Nephron progenitor cell (in vitro differentiated cells): ENCODE measurements at regions not wholly inside any gene's neighbourhood (a gene's known extent, or its start where the extent isn't known, plus 50 kb on each side); places are given as distances from the start of the nearest gene placed in this dataset.

ENCODE experiments used
- DNase-seq: peaks from one replicate; pipeline ENCODE4 v3.0.0; 2021
- H3K27ac Mint-ChIP-seq: 2 replicates; pipeline ENCODE4 v1.8.0; 2021; ENCODE audit warnings: mild to moderate bottlenecking, moderate library complexity, mixed read lengths
- H3K27me3 Mint-ChIP-seq: 2 replicates; pipeline ENCODE4 v1.8.0; 2021; ENCODE audit warnings: mild to moderate bottlenecking, low read depth, mixed read lengths; ENCODE audit not compliant: poor library complexity
- H3K36me3 Mint-ChIP-seq: 2 replicates; pipeline ENCODE4 v1.8.0; 2021; ENCODE audit warnings: low read depth, mixed read lengths
- H3K4me1 Mint-ChIP-seq: 2 replicates; pipeline ENCODE4 v1.8.0; 2021; ENCODE audit warnings: mixed read lengths
- H3K4me3 Mint-ChIP-seq: 2 replicates; pipeline ENCODE4 v1.8.0; 2021; ENCODE audit warnings: mild to moderate bottlenecking, moderate library complexity, mixed read lengths
- H3K9me3 Mint-ChIP-seq: 2 replicates; pipeline ENCODE4 v1.8.0; 2021; ENCODE audit warnings: mild to moderate bottlenecking, moderate library complexity, mixed read lengths
- TF ChIP-seq, protein P1 (sequence below): fragments of 200-600 bp; sonication (generic); IDR thresholded peaks from 2 replicates; pipeline ENCODE4 v1.5.0; 2021; ENCODE audit warnings: antibody characterized with exemption

GRCh38 chr5:103409013-103409670 is 150.6 kb downstream of the MACIR start:
- Mint-ChIP-seq H3K9me3 (no peaks in the 10 kb centered on the region), H3K27me3 (peaks cover 5% of the 10 kb centered on the region), H3K4me1 (peaks cover 28% of the 10 kb centered on the region), H3K36me3 (no peaks in the 10 kb centered on the region), H3K27ac (no peak overlapping the region), H3K4me3 (no peak overlapping the region)
- no peak for DNase-seq
- TF ChIP-seq, protein P1, sequence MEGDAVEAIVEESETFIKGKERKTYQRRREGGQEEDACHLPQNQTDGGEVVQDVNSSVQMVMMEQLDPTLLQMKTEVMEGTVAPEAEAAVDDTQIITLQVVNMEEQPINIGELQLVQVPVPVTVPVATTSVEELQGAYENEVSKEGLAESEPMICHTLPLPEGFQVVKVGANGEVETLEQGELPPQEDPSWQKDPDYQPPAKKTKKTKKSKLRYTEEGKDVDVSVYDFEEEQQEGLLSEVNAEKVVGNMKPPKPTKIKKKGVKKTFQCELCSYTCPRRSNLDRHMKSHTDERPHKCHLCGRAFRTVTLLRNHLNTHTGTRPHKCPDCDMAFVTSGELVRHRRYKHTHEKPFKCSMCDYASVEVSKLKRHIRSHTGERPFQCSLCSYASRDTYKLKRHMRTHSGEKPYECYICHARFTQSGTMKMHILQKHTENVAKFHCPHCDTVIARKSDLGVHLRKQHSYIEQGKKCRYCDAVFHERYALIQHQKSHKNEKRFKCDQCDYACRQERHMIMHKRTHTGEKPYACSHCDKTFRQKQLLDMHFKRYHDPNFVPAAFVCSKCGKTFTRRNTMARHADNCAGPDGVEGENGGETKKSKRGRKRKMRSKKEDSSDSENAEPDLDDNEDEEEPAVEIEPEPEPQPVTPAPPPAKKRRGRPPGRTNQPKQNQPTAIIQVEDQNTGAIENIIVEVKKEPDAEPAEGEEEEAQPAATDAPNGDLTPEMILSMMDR = no peak

DNA sequence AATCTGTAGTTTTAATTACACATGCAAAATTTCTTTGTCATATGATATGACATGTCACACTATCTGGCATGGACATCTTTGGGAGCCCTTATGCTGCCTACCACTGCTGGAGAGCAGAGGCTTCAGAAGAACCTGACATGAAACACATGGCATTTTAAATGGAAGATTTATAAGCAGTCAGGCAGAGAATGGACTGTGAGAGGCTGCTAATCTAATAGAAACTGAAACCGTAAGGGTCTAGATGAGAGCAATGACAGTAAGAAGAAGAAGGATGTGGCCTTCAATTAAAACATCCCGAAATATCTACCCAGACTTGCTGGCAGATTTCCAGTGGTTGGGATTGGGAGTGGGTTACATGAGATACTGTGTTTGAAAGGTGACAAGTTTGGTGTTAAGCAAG is 149.8 kb downstream of the MACIR start:
- Mint-ChIP-seq H3K27ac (no peak overlapping the region), H3K4me3 (no peak overlapping the region), H3K9me3 (no peaks in the 10 kb centered on the region), H3K36me3 (no peaks in the 10 kb centered on the region), H3K4me1 (peaks cover 28% of the 10 kb centered on the region), H3K27me3 (peaks cover 3% of the 10 kb centered on the region)
- TF ChIP-seq, protein P1 = no peak
- DNase-seq = no peak

DNA sequence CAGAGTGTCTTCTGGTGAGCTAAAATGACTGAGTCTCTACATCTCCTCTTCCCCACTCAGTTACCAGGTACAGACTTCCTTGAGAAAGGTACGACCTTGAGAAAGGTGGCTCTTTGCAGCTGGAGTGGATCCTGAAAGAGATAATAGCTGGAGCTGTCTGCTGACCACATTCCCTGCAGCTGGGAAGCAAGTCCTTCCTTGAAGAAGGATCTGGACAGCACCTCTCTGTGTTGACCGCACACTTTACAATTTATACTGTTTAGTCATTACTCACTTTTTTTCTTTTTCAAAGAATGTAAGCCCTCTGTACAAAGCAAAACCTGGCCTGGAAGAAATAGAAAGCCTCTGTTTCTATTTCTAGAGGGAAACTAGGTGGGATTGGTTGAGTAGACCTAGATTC is 148.8 kb downstream of the MACIR start:
- peaks cover 3% of the 10 kb centered on the region for H3K27me3 Mint-ChIP-seq
- no peak for DNase-seq
- no peak overlapping the region for H3K27ac Mint-ChIP-seq
- H3K9me3 Mint-ChIP-seq = no peaks in the 10 kb centered on the region
- H3K4me3 Mint-ChIP-seq = no peak overlapping the region
- TF ChIP-seq, protein P1 = no peak
- peaks cover 28% of the 10 kb centered on the region for H3K4me1 Mint-ChIP-seq
- H3K36me3 Mint-ChIP-seq = no peaks in the 10 kb centered on the region

DNA sequence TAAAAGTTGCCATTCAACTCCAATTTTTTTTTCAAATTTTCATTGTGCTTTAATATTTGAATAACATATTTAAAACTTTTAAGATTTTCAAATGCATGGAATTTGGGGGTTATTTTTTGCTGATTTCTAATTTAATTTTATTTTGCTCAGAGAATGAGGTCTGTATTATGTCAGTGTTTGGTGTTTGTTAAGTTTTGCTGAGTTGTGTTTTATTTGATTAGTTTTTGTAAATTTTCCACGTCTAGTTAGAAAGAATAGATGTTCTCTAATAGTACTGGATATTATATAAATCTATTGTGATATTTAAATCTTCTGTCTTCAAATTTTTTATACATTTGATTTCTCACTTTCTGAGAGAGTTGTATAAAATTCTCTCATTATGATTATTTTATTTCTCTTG is 145.9 kb downstream of the MACIR start:
- Mint-ChIP-seq H3K36me3 (no peaks in the 10 kb centered on the region), H3K27me3 (peaks cover 8% of the 10 kb centered on the region)
- TF ChIP-seq, protein P1 = no peak

DNA sequence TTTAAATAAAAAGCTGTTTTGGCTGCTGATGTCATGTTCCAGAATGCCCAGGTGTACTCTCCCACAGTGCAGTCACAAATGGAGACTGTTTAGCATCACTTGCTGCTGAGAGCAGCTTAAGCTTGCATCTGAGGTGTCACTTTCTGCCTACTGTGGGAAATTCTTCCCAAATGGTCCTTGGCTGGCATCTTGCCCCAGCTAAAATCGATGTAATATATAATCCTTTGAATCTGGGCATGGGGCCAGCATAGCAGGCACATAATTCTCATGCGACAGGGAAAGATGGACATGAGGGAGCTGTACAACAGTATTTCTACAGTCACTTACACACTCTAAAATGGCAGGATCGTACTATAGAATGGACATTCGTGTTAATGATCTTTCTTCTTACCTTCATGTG is 144.3 kb downstream of the MACIR start:
- TF ChIP-seq, protein P1 = no peak
- DNase-seq = no peak
- H3K4me1 Mint-ChIP-seq = no peaks in the 10 kb centered on the region
- H3K27ac Mint-ChIP-seq = no peak overlapping the region
- no peaks in the 10 kb centered on the region for H3K36me3 Mint-ChIP-seq
- peaks cover 8% of the 10 kb centered on the region for H3K27me3 Mint-ChIP-seq
- H3K9me3 Mint-ChIP-seq = no peaks in the 10 kb centered on the region
- no peak overlapping the region for H3K4me3 Mint-ChIP-seq

More for the DNA sequence above, 145.9 kb downstream of the MACIR start:
- H3K4me3 Mint-ChIP-seq = no peak overlapping the region
- peaks cover under 1% of the 10 kb centered on the region for H3K4me1 Mint-ChIP-seq
- H3K9me3 Mint-ChIP-seq = no peaks in the 10 kb centered on the region
- no peak for DNase-seq
- no peak overlapping the region for H3K27ac Mint-ChIP-seq
